ENCODE measurements at regions not wholly inside any gene's neighbourhood (a gene's known extent, or its start where the extent isn't known, plus 50 kb on each side); places are given as distances from the start of the nearest gene placed in this dataset.
"Not testable (repeated sequence)": the region's sequence is repeated elsewhere in the genome, so short reads cannot be mapped to it uniquely, and the experiment has no call there.

GRCh38 chr3:125679258-125679657 lies 84.0 kb upstream of the OSBPL11 start:
- WGBS (ENCODE audit: insufficient coverage, low lambda C conversion rate), result 83% methylated on average over 2 of the region's 4 CpGs
- Histone ChIP-seq H3K9me3 (ENCODE audit: control insufficient read depth, low read depth, low read length) (no peaks in the 10 kb centered on the region), H3K36me3 (ENCODE audit: control insufficient read depth, insufficient read depth, low read length) (no peaks in the 10 kb centered on the region), H3K4me3 (ENCODE audit: low read length) (no peak overlapping the region), H3K27me3 (ENCODE audit: control insufficient read depth, insufficient read depth, low read length) (no peaks in the 10 kb centered on the region), H3K27ac (ENCODE audit: low read length) (no peak overlapping the region), H3K4me1 (ENCODE audit: control insufficient read depth, insufficient read depth, low read length) (no peaks in the 10 kb centered on the region)
- peak in 1 of 2 donors; percentile 15 for DNase-seq

DNA sequence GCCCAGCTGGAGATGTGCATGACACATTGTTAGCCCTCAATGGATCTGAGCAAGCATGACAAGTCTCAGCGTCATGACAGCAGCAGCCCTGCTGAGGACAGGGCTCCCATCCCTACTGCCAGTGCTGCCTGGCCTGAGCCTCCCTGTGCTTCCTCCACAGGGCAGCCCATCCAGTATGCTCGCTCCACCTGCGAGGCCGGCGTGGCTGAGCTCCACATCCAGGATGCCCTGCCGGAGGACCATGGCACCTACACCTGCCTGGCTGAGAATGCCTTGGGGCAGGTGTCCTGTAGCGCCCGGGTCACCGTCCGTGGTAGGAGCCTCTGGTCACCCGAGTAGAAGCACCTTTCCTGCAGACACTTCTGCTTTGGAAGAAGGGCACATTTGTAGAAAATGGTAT lies 85.8 kb upstream of the OSBPL11 start:
- Histone ChIP-seq H3K4me1 (ENCODE audit: control insufficient read depth, insufficient read depth, low read length) (no peaks in the 10 kb centered on the region), H3K27ac (ENCODE audit: low read length) (no peak overlapping the region), H3K4me3 (ENCODE audit: low read length) (no peak overlapping the region), H3K9me3 (ENCODE audit: control insufficient read depth, low read depth, low read length) (no peaks in the 10 kb centered on the region), H3K27me3 (ENCODE audit: control insufficient read depth, insufficient read depth, low read length) (no peaks in the 10 kb centered on the region), H3K36me3 (ENCODE audit: control insufficient read depth, insufficient read depth, low read length) (no peaks in the 10 kb centered on the region)
- no CpG with 5 or more reads among the region's 11 CpGs for WGBS (ENCODE audit: insufficient coverage, low lambda C conversion rate)
- no peak for DNase-seq

- not testable (repeated sequence) for DNase-seq; H3K9me3 ChIP-seq (ENCODE audit: control insufficient read depth, low read depth, low read length); H3K36me3 ChIP-seq (ENCODE audit: control insufficient read depth, insufficient read depth, low read length); H3K4me3 ChIP-seq (ENCODE audit: low read length); H3K27me3 ChIP-seq (ENCODE audit: control insufficient read depth, insufficient read depth, low read length); H3K27ac ChIP-seq (ENCODE audit: low read length); H3K4me1 ChIP-seq (ENCODE audit: control insufficient read depth, insufficient read depth, low read length)
- WGBS (ENCODE audit: insufficient coverage, low lambda C conversion rate), result no CpG with 5 or more reads among the region's 5 CpGs
Observed at GRCh38 chr3:125681906-125682305, 86.6 kb upstream of the OSBPL11 start.

DNA sequence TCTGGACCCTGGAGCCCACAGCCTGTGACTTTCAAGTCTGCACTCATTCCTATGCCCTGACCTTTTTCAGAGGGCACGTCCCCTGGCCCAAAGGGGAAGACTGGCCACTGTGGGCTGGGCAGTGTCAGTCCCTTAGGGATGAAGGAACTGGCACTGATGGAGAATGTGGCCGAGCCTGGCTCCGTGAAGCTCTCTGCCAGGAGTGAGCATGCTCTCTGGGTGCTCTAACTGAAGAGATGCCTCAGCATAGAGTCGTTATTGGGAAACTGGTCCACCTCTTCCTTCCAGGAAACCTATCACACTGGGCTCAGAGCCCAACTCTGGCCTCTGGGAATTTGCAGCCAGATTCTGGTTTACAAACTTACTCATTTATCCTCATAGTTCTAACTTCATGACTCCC lies 87.3 kb upstream of the OSBPL11 start:
- H3K27ac ChIP-seq (ENCODE audit: low read length); H3K4me3 ChIP-seq (ENCODE audit: low read length); H3K4me1 ChIP-seq (ENCODE audit: control insufficient read depth, insufficient read depth, low read length); DNase-seq; H3K36me3 ChIP-seq (ENCODE audit: control insufficient read depth, insufficient read depth, low read length); H3K9me3 ChIP-seq (ENCODE audit: control insufficient read depth, low read depth, low read length); H3K27me3 ChIP-seq (ENCODE audit: control insufficient read depth, insufficient read depth, low read length): not testable (repeated sequence)
- WGBS (ENCODE audit: insufficient coverage, low lambda C conversion rate), result no CpG with 5 or more reads among the region's 4 CpGs

DNA sequence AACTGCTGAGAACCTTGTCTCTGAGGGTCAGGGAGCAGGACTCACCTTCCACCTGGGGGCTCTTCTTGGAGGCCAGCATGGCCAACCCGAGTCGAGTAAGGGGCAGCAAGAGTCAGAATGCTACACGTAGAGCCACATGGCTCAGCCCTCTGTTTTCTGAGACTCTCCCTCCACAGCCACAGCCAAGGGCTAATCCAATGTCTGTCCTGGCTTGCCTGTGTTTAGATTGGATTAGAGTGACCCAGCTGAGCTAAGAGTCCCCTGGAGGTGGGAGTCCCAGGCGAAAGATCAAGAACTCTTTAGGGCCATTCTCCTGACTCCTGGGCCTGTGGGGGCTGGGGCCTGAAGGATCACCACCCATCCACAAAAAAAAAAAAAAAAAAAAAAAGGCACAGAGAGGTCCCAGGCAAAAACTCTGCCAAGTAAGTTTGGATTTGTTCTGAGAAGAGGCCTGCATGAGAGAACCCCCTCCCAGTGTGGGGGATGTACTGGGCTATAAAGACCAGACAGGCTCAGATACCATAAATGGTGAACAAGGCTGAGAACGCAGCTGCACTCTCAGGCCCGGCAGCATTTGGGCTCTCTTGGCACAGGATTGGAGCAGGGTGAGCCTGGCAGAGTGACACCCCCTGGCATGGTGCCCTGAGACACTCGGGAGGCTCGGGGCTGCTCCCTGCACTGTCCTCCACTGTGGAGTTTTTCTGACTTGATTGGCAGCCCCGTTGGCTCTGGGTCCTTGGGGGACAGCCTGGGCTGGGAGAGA lies 88.0 kb upstream of the OSBPL11 start:
- Histone ChIP-seq H3K27ac (ENCODE audit: low read length) (no peak overlapping the region), H3K9me3 (ENCODE audit: control insufficient read depth, low read depth, low read length) (no peaks in the 10 kb centered on the region), H3K4me1 (ENCODE audit: control insufficient read depth, insufficient read depth, low read length) (no peaks in the 10 kb centered on the region), H3K36me3 (ENCODE audit: control insufficient read depth, insufficient read depth, low read length) (no peaks in the 10 kb centered on the region), H3K27me3 (ENCODE audit: control insufficient read depth, insufficient read depth, low read length) (no peaks in the 10 kb centered on the region), H3K4me3 (ENCODE audit: low read length) (no peak overlapping the region)
- DNase-seq, result peak in 1 of 2 donors; percentile 10
- WGBS (ENCODE audit: insufficient coverage, low lambda C conversion rate), result no CpG with 5 or more reads among the region's 9 CpGs

GRCh38 chr3:125684199-125684598 lies 88.9 kb upstream of the OSBPL11 start:
- no peaks in the 10 kb centered on the region for H3K9me3 ChIP-seq (ENCODE audit: control insufficient read depth, low read depth, low read length)
- H3K4me3 ChIP-seq (ENCODE audit: low read length), result no peak overlapping the region
- no peaks in the 10 kb centered on the region for H3K4me1 ChIP-seq (ENCODE audit: control insufficient read depth, insufficient read depth, low read length)
- no peaks in the 10 kb centered on the region for H3K27me3 ChIP-seq (ENCODE audit: control insufficient read depth, insufficient read depth, low read length)
- DNase-seq, result peak in 1 of 2 donors; percentile 16
- 87% methylated on average over 5 of the region's 11 CpGs for WGBS (ENCODE audit: insufficient coverage, low lambda C conversion rate)
- H3K36me3 ChIP-seq (ENCODE audit: control insufficient read depth, insufficient read depth, low read length), result no peaks in the 10 kb centered on the region
- H3K27ac ChIP-seq (ENCODE audit: low read length), result no peak overlapping the region

- not testable (repeated sequence) for H3K36me3 ChIP-seq (ENCODE audit: control insufficient read depth, insufficient read depth, low read length); H3K27me3 ChIP-seq (ENCODE audit: control insufficient read depth, insufficient read depth, low read length); DNase-seq; H3K9me3 ChIP-seq (ENCODE audit: control insufficient read depth, low read depth, low read length); H3K4me3 ChIP-seq (ENCODE audit: low read length); H3K27ac ChIP-seq (ENCODE audit: low read length); H3K4me1 ChIP-seq (ENCODE audit: control insufficient read depth, insufficient read depth, low read length)
- no CpG with 5 or more reads among the region's 2 CpGs for WGBS (ENCODE audit: insufficient coverage, low lambda C conversion rate)
Observed at GRCh38 chr3:125685741-125686140, 90.4 kb upstream of the OSBPL11 start.

DNA sequence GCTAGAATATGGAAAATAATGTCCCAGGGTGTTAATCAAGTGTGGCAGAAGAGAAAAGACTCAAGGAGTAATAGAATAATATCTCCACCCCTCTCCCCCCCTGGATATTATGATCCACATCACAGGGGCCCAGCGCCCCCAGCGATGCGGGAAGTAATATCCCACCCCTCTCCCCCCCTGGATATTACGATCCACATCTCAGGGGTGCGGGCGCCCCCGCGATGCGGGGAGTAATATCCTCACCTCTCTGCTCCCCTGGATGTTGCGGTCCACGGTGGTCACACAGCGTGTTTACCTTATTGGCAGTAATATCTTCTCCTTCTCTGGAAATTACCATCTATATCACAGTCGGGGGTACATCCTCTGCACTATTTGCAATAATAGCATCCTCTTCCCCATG lies 97.1 kb upstream of the OSBPL11 start:
- Histone ChIP-seq H3K27me3 (ENCODE audit: control insufficient read depth, insufficient read depth, low read length) (no peaks in the 10 kb centered on the region), H3K36me3 (ENCODE audit: control insufficient read depth, insufficient read depth, low read length) (no peaks in the 10 kb centered on the region), H3K4me1 (ENCODE audit: control insufficient read depth, insufficient read depth, low read length) (peaks cover 4% of the 10 kb centered on the region), H3K27ac (ENCODE audit: low read length) (no peak overlapping the region), H3K4me3 (ENCODE audit: low read length) (no peak overlapping the region), H3K9me3 (ENCODE audit: control insufficient read depth, low read depth, low read length) (no peaks in the 10 kb centered on the region)
- no peak for DNase-seq
- WGBS (ENCODE audit: insufficient coverage, low lambda C conversion rate), result no CpG with 5 or more reads among the region's 13 CpGs

DNA sequence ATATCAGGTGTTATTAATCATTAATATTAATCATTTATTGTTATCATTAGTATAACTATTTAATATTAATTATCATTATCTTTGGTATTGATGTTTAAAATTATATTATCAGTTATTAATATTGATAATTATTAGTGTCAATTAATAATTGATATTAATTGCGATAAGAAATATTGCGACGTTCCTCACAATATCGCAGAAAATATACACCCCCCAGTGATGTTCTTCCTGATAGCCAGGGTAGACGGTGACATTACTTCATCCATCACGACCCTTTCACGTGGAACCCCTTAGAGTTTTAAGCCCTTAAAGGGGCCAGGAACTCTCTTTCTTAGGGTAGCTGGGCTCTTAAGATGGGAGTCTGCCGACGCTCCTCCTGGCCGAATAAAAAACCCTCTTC lies 98.6 kb upstream of the OSBPL11 start:
- no CpG with 5 or more reads among the region's 10 CpGs for WGBS (ENCODE audit: insufficient coverage, low lambda C conversion rate)
- no peaks in the 10 kb centered on the region for H3K9me3 ChIP-seq (ENCODE audit: control insufficient read depth, low read depth, low read length)
- DNase-seq, result no peak
- H3K4me3 ChIP-seq (ENCODE audit: low read length), result no peak overlapping the region
- no peak overlapping the region for H3K27ac ChIP-seq (ENCODE audit: low read length)
- no peaks in the 10 kb centered on the region for H3K27me3 ChIP-seq (ENCODE audit: control insufficient read depth, insufficient read depth, low read length)
- peaks cover 7% of the 10 kb centered on the region for H3K4me1 ChIP-seq (ENCODE audit: control insufficient read depth, insufficient read depth, low read length)
- no peaks in the 10 kb centered on the region for H3K36me3 ChIP-seq (ENCODE audit: control insufficient read depth, insufficient read depth, low read length)

- Histone ChIP-seq H3K36me3 (ENCODE audit: control insufficient read depth, insufficient read depth, low read length) (no peaks in the 10 kb centered on the region), H3K27me3 (ENCODE audit: control insufficient read depth, insufficient read depth, low read length) (no peaks in the 10 kb centered on the region), H3K9me3 (ENCODE audit: control insufficient read depth, low read depth, low read length) (no peaks in the 10 kb centered on the region), H3K4me3 (ENCODE audit: low read length) (no peak overlapping the region), H3K27ac (ENCODE audit: low read length) (no peak overlapping the region), H3K4me1 (ENCODE audit: control insufficient read depth, insufficient read depth, low read length) (peaks cover 7% of the 10 kb centered on the region)
- DNase-seq, result no peak
- WGBS (ENCODE audit: insufficient coverage, low lambda C conversion rate), result no CpG with 5 or more reads among the region's 14 CpGs
Observed at GRCh38 chr3:125694761-125695294, 99.5 kb upstream of the OSBPL11 start.

- Histone ChIP-seq H3K9me3 (ENCODE audit: control insufficient read depth, low read depth, low read length) (no peaks in the 10 kb centered on the region), H3K27me3 (ENCODE audit: control insufficient read depth, insufficient read depth, low read length) (no peaks in the 10 kb centered on the region), H3K27ac (ENCODE audit: low read length) (no peak overlapping the region), H3K4me3 (ENCODE audit: low read length) (no peak overlapping the region), H3K4me1 (ENCODE audit: control insufficient read depth, insufficient read depth, low read length) (peaks cover 7% of the 10 kb centered on the region), H3K36me3 (ENCODE audit: control insufficient read depth, insufficient read depth, low read length) (no peaks in the 10 kb centered on the region)
- 100% methylated on average over 2 of the region's 6 CpGs for WGBS (ENCODE audit: insufficient coverage, low lambda C conversion rate)
- no peak for DNase-seq
Observed at GRCh38 chr3:125695688-125696087, 100.4 kb upstream of the OSBPL11 start.
